GM23248 (cell line): ENCODE measurements at regions not wholly inside any gene's neighbourhood (a gene's known extent, or its start where the extent isn't known, plus 50 kb on each side); places are given as distances from the start of the nearest gene placed in this dataset.

Source experiments
- DNase-seq: peaks from one replicate; pipeline ENCODE4 v3.0.0-alpha.2; 2015
- H2AFZ ChIP-seq: fragments of 200-600 bp; sonication (generic); 2 replicates; pipeline ENCODE4 v1.6.1; 2016; ENCODE audit warnings: antibody characterized with exemption
- H3F3A ChIP-seq: fragments of 200-600 bp; sonication (generic); 2 replicates; pipeline ENCODE4 v1.6.1; 2016; ENCODE audit warnings: mild to moderate bottlenecking, antibody characterized with exemption, mixed run types; ENCODE audit not compliant: insufficient read depth
- H3K27ac ChIP-seq: fragments of 200-600 bp; sonication (generic); 2 replicates; pipeline ENCODE4 v1.5.1; 2016; ENCODE audit warnings: mild to moderate bottlenecking
- H3K27me3 ChIP-seq: fragments of 200-600 bp; sonication (generic); replicated peaks from 2 replicates; pipeline ENCODE4 v1.6.1; 2016; ENCODE audit warnings: mild to moderate bottlenecking; ENCODE audit not compliant: insufficient read depth
- H3K36me3 ChIP-seq: fragments of 200-600 bp; sonication (generic); 2 replicates; pipeline ENCODE4 v1.6.1; 2016; ENCODE audit warnings: low read depth, mild to moderate bottlenecking
- H3K4me1 ChIP-seq: fragments of 200-600 bp; sonication (generic); 2 replicates; pipeline ENCODE4 v1.6.1; 2016; ENCODE audit warnings: mild to moderate bottlenecking; ENCODE audit not compliant: insufficient read depth
- H3K4me2 ChIP-seq: fragments of 200-600 bp; sonication (generic); one replicate; pipeline ENCODE4 v1.6.1; 2016; ENCODE audit warnings: mild to moderate bottlenecking; ENCODE audit not compliant: unreplicated experiment
- H3K4me3 ChIP-seq: fragments of 200-600 bp; sonication (generic); 2 replicates; pipeline ENCODE4 v1.5.1; 2016; ENCODE audit warnings: mild to moderate bottlenecking
- H3K79me2 ChIP-seq: fragments of 200-600 bp; sonication (generic); 2 replicates; pipeline ENCODE4 v1.6.1; 2016; ENCODE audit warnings: mild to moderate bottlenecking; ENCODE audit not compliant: insufficient read depth
- H3K9ac ChIP-seq: fragments of 200-600 bp; sonication (generic); 2 replicates; pipeline ENCODE4 v1.6.1; 2016; ENCODE audit warnings: mild to moderate bottlenecking
- H3K9me2 ChIP-seq: fragments of 200-600 bp; sonication (generic); 2 replicates; pipeline ENCODE4 v1.6.1; 2016; ENCODE audit warnings: mixed run types, mild to moderate bottlenecking, moderate library complexity; ENCODE audit not compliant: insufficient read depth
- H3K9me3 ChIP-seq: fragments of 200-600 bp; sonication (generic); one replicate; pipeline ENCODE4 v1.6.1; 2017; ENCODE audit warnings: low read depth
- H4K20me1 ChIP-seq: fragments of 200-600 bp; sonication (generic); 2 replicates; pipeline ENCODE4 v1.6.0; 2016; ENCODE audit not compliant: insufficient read depth
- EZH2 ChIP-seq: fragments of 200-600 bp; sonication (generic); IDR thresholded peaks from 2 replicates; pipeline ENCODE4 v1.6.1; 2018; ENCODE audit warnings: antibody characterized with exemption, mild to moderate bottlenecking; ENCODE audit not compliant: insufficient read depth, poor library complexity, severe bottlenecking
- EZH2phosphoT487 ChIP-seq: fragments of 200-600 bp; sonication (generic); IDR thresholded peaks from 2 replicates; pipeline ENCODE4 v1.6.1; 2018; ENCODE audit warnings: antibody characterized with exemption, moderate library complexity, mild to moderate bottlenecking, low read depth; ENCODE audit not compliant: insufficient read depth
- WGBS, 2 experiments: methylation state at CpG; one replicate each; pipeline ENCODE4 v1.1.6; 2015 to 2017; ENCODE audit warnings: low lambda C conversion rate in 2 of 2, low coverage in 1 of 2; ENCODE audit errors: missing lambda C conversion rate in 2 of 2; 5-methylcytosine and 5-hydroxymethylcytosine counted together
- in situ Hi-C: fragments of 300-500 bp; cut with MboI; formaldehyde crosslinking; loops from 2 replicates; pipeline ENCODE4 v1.15.0; 2020

GRCh38 chr1:60402216-60402615, 328.6 kb upstream of the C1orf87 start:
- H3K4me2 ChIP-seq: no peak overlapping the region
- H3K27ac ChIP-seq: no peak overlapping the region
- no peaks in the 10 kb centered on the region for H3F3A ChIP-seq
- H3K9me3 ChIP-seq: no peaks in the 10 kb centered on the region
- no peaks in the 10 kb centered on the region for H3K9me2 ChIP-seq
- 78 to 90% methylated on average over 3 of the region's 3 CpGs for WGBS, 2 experiments
- H3K36me3 ChIP-seq: no peaks in the 10 kb centered on the region
- H3K79me2 ChIP-seq: no peaks in the 10 kb centered on the region
- no peak overlapping the region for H3K4me3 ChIP-seq
- in situ Hi-C loops: no loop called here
- no peak overlapping the region for H2AFZ ChIP-seq
- 0 out of 2 replicates have a peak, but pooled peaks cover 4% of the 10 kb centered on the region for H3K27me3 ChIP-seq
- TF ChIP-seq EZH2 (no peak), EZH2phosphoT487 (no peak)
- no peak for DNase-seq
- no peaks in the 10 kb centered on the region for H4K20me1 ChIP-seq
- no peak overlapping the region for H3K9ac ChIP-seq
- H3K4me1 ChIP-seq: no peaks in the 10 kb centered on the region

GRCh38 chr1:60394436-60394835, 320.9 kb upstream of the C1orf87 start:
- DNase-seq: no peak
- Histone ChIP-seq H3K4me2 (no peak overlapping the region), H3K4me3 (no peak overlapping the region), H3K79me2 (no peaks in the 10 kb centered on the region), H3K9me3 (no peaks in the 10 kb centered on the region), H3K36me3 (no peaks in the 10 kb centered on the region), H3K27me3 (no peaks in the 10 kb centered on the region), H3F3A (no peaks in the 10 kb centered on the region), H4K20me1 (no peaks in the 10 kb centered on the region), H3K27ac (no peak overlapping the region), H3K4me1 (no peaks in the 10 kb centered on the region), H2AFZ (no peak overlapping the region), H3K9ac (no peak overlapping the region), H3K9me2 (no peaks in the 10 kb centered on the region)
- TF ChIP-seq EZH2phosphoT487: no peak
- in situ Hi-C loops: no loop called here
- WGBS, 2 experiments: 0 to 3% methylated on average over 3 of the region's 3 CpGs

DNA sequence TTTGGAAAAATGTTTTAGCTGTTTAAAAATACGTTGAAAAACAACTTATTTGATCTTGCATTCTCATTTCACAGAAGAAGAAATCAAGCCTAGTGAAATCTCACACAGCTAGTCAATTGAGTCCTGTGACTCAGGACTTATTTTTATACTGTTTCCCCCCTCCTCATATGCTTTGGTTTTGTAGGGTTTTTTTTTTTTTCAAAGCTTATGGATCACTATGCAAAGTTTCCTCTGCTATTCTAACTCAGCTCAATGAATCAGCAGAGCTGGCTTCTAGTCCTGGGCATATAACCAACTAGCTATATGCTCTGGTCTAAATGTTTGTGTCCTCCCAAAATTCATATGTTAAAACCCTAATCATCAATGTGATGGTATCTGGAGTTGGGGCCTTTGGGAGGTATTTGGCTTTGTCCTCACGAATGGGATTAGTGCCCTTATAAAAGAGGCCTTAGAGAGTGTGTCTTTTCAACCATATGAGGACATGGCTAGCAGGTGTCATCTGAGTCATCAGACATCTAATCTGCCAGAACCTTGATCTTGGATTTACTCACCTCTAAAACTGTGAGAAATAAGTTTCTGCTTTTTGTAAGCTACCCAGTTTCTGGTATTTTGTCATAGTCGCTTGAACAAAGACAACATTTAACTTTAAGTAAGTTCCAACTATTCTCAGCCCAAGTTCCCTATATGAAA, 317.2 kb upstream of the C1orf87 start:
- Histone ChIP-seq H3K9ac (no peak overlapping the region), H2AFZ (no peak overlapping the region), H3F3A (no peaks in the 10 kb centered on the region), H4K20me1 (no peaks in the 10 kb centered on the region), H3K27ac (no peak overlapping the region), H3K4me1 (no peaks in the 10 kb centered on the region), H3K9me2 (no peaks in the 10 kb centered on the region), H3K27me3 (no peaks in the 10 kb centered on the region), H3K79me2 (no peaks in the 10 kb centered on the region), H3K4me3 (no peak overlapping the region), H3K36me3 (no peaks in the 10 kb centered on the region), H3K4me2 (no peak overlapping the region), H3K9me3 (no peaks in the 10 kb centered on the region)
- WGBS, 2 experiments: 29 to 32% methylated on average over 3 of the region's 3 CpGs
- no peak for TF ChIP-seq EZH2
- no peak for TF ChIP-seq EZH2phosphoT487
- in situ Hi-C loops: no loop called here
- DNase-seq: no peak

DNA sequence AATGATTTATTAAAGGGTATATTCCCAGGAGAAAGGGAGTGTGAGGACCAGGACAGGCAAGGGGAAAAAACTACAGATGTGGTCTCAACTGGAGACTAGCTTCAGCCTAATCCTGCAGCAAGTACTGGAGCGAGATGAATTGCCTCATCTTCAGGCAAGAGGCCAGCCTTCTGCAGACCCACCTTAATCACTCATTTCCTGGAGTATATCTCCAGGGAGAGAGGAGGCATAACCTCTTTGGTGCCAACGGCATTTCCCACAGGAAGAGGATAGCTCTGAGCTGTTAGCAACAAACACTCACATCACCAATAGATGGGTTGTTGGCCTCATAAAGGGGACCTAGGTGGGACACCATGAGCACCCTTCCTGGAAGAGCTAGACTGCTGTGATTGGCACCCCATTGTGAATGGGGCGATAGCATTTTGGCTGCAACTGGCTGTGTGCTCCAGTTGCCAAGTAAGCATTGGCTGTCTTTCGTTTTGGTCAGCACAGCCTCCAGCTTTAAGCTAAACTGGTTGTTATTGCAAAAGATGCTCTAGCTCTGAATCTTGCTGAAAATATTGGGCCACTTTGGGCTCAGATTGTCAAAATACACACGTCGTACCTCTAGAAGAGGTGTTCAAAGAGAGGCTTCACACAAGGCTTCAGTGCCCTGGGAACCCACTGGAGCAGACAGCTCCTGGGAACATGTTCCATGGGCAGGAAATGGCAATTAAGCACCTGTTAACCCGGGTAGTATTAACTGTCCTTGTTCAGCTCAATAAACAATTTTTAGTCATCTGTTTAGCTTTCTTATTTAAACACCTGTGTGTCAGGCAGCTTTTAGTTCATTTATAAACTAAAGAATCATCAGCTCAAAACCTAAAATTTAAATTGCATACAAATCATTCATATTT, 314.8 kb upstream of the C1orf87 start:
- Histone ChIP-seq H4K20me1 (no peaks in the 10 kb centered on the region), H3K79me2 (no peaks in the 10 kb centered on the region), H3K36me3 (no peaks in the 10 kb centered on the region), H3K9me2 (no peaks in the 10 kb centered on the region), H3K9ac (no peak overlapping the region), H3K4me1 (no peaks in the 10 kb centered on the region), H3K27ac (no peak overlapping the region), H3K27me3 (no peaks in the 10 kb centered on the region), H3K4me3 (no peak overlapping the region), H3F3A (no peaks in the 10 kb centered on the region), H3K9me3 (no peaks in the 10 kb centered on the region), H2AFZ (no peak overlapping the region), H3K4me2 (no peak overlapping the region)
- no peak for DNase-seq
- 31 to 35% methylated on average over 7 of the region's 7 CpGs for WGBS, 2 experiments
- TF ChIP-seq EZH2phosphoT487 (no peak), EZH2 (no peak)
- in situ Hi-C loops: no loop called here
